Endothelial cell of umbilical vein (primary cell): ENCODE measurements at regions not wholly inside any gene's neighbourhood (a gene's known extent, or its start where the extent isn't known, plus 50 kb on each side); places are given as distances from the start of the nearest gene placed in this dataset.

Source experiments
- BruUV-seq: library from RNA; stranded (reverse); fragments of 400-500 nt; replicated peaks from 2 replicates; lab custom pipeline; 2021; lab: Mats Ljungman, UMichigan
- CTCF ChIA-PET: fragments of 300-600, 350-600 bp; sonication (Branson Sonifier 250); formaldehyde crosslinking; loops from one replicate; lab custom pipeline; 2021; ENCODE audit warnings: antibody characterized with exemption, inconsistent platforms; lab: Charles Lee
- POLR2A ChIA-PET: fragments of 300-600, 350-600 bp; sonication (Branson Sonifier 250); formaldehyde crosslinking; loops from one replicate; lab custom pipeline; 2021; ENCODE audit warnings: antibody characterized with exemption, inconsistent platforms; lab: Charles Lee
- DNase-seq: peaks from one replicate; pipeline ENCODE4 v3.0.0-alpha.2; 2011; ENCODE audit warnings: low read depth, low spot score
- FAIRE-seq: peaks from 2 replicates; lab custom pipeline; 2011; peaks lifted over from hg19 to GRCh38; lab: Jason Lieb, UNC
- H2AFZ ChIP-seq: 2 replicates; pipeline ENCODE4 v1.6.0; 2012; ENCODE audit warnings: low read depth, low read length, control low read depth, inconsistent platforms
- H3K27ac ChIP-seq: 2 replicates; pipeline ENCODE4 v1.5.1; 2011; ENCODE audit warnings: low read depth, mild to moderate bottlenecking, control low read depth, low read length, moderate library complexity; ENCODE audit not compliant: insufficient read depth
- H3K27me3 ChIP-seq, 2 experiments: 2 replicates each; pipeline versions ENCODE4 v1.6.0 to v1.6.1; 2011; ENCODE audit warnings: low read length in 2 of 2, mixed read lengths in 1 of 2; ENCODE audit not compliant: control insufficient read depth in 2 of 2, insufficient read depth in 2 of 2
- H3K36me3 ChIP-seq, 2 experiments: 2 replicates in 1 of 2; 3 replicates in 1 of 2; pipeline ENCODE4 v1.5.1; 2011; ENCODE audit warnings: low read length in 2 of 2, mild to moderate bottlenecking in 1 of 2, moderate library complexity in 1 of 2; ENCODE audit not compliant: control insufficient read depth in 2 of 2, insufficient read depth in 2 of 2; ENCODE audit errors: extremely low read depth in 1 of 2
- H3K4me1 ChIP-seq: 3 replicates; pipeline ENCODE4 v1.5.1; 2011; ENCODE audit warnings: mild to moderate bottlenecking, low read length; ENCODE audit not compliant: control insufficient read depth, insufficient read depth; ENCODE audit errors: extremely low read depth
- H3K4me2 ChIP-seq: 2 replicates; pipeline ENCODE4 v1.6.1; 2011; ENCODE audit warnings: low read length, control low read depth, mixed read lengths; ENCODE audit not compliant: insufficient read depth
- H3K4me3 ChIP-seq, 3 experiments: fragments of 200-600 bp in 1 of 3; sonication (generic), shearing (Covaris generic) in 1 of 3; replicated peaks in 1 of 3; 2 replicates each; pipeline ENCODE4 v1.5.1; 2011 to 2016; ENCODE audit warnings: control low read depth in 3 of 3, low read length in 3 of 3, mild to moderate bottlenecking in 2 of 3, inconsistent platforms in 1 of 3, low read depth in 1 of 3, moderate library complexity in 1 of 3; ENCODE audit not compliant: insufficient read depth in 1 of 3
- H3K79me2 ChIP-seq: 2 replicates; pipeline ENCODE4 v1.6.0; 2012; ENCODE audit warnings: low read length, inconsistent platforms; ENCODE audit not compliant: control insufficient read depth, insufficient read depth
- H3K9ac ChIP-seq: replicated peaks from 2 replicates; pipeline ENCODE3; 2011; ENCODE audit warnings: low read length, control low read depth; ENCODE audit not compliant: insufficient read depth; ENCODE audit errors: extremely low read depth
- H3K9me1 ChIP-seq: replicated peaks from 3 replicates; pipeline ENCODE4 v1.6.0; 2011; ENCODE audit warnings: mild to moderate bottlenecking, low read length; ENCODE audit not compliant: control insufficient read depth, insufficient read depth; ENCODE audit errors: extremely low read depth
- H3K9me3 ChIP-seq: replicated peaks from 2 replicates; pipeline ENCODE4 v1.5.1; 2012; ENCODE audit warnings: low read length, inconsistent platforms; ENCODE audit not compliant: control insufficient read depth, insufficient read depth
- H4K20me1 ChIP-seq: replicated peaks from 2 replicates; pipeline ENCODE3; 2011; ENCODE audit warnings: mild to moderate bottlenecking, low read length; ENCODE audit not compliant: control insufficient read depth, insufficient read depth; ENCODE audit errors: extremely low read depth
- GATA2 ChIP-seq: IDR thresholded peaks from 2 replicates; pipeline ENCODE4 v1.7.0; 2011; ENCODE audit warnings: low read depth, mild to moderate bottlenecking, moderate library complexity, mixed read lengths, low read length; ENCODE audit not compliant: insufficient read length, insufficient read depth
- JUN ChIP-seq: IDR thresholded peaks from 2 replicates; pipeline ENCODE4 v1.6.1; 2011; ENCODE audit warnings: borderline replicate concordance, low read depth; ENCODE audit not compliant: insufficient read length, insufficient read depth
- dilution Hi-C: fragments of 300-500 bp; cut with MboI; formaldehyde crosslinking; loops from one replicate; pipeline ENCODE4 v1.15.0; 2019; ENCODE audit warnings: low sequenced_read_pairs; ENCODE audit not compliant: extremely low pct_ligation_motif_present
- intact Hi-C: fragments of 100-400 bp; cut with micrococcal nuclease; formaldehyde crosslinking; loops from one replicate; pipeline ENCODE4 v1.10.0; 2022
- TF ChIP-seq, protein P1 (sequence below), 2 donors: IDR thresholded peaks; 1 replicate in 1 of 2; 2 replicates in 1 of 2; pipeline ENCODE4 v1.5.1; 2011; ENCODE audit warnings: low read length in 2 of 2, mild to moderate bottlenecking in 2 of 2, moderate library complexity in 2 of 2, control low read depth in 1 of 2, inconsistent platforms in 1 of 2, low read depth in 1 of 2; ENCODE audit not compliant: insufficient read depth in 1 of 2; ENCODE audit errors: extremely low read depth in 1 of 2

DNA sequence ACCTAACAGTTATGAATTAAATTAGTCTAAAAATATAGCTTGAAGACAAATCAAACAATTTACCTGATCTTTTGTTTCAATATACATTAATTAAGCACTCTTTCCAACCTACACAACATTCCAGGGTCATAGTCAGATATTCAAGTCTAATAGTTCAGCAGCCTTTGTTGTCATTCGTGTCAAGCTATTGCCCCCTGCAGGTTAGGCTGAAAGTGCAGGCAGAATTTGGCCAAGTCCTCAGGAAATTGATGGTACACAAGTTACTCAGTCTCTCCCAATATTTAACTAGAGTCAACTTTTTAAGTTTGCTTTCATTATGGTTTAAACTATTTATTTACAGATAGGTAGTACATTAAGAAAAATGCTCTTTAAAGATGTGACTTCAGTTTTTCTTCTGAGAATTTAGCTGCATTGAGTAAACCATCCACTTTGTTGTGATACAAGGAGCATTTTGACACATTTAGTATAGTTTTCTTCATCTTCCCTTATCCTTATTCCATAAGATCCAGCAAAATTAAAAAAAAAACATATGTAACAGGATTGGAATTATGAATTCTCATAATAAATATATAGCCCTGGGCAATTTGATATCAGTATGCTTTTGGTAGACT, 130.3 kb upstream of the DPYD start:
- H3K4me1 ChIP-seq = peaks cover 40% of the 10 kb centered on the region
- dilution Hi-C loops (no loop called here), intact Hi-C loops (loop anchor here (1.0 to 10.0 kb wide), 10 partner anchors 49 to 1814 kb away; partner anchors contain the start of gene SNX7)
- no peaks in the 10 kb centered on the region for H3K36me3 ChIP-seq
- POLR2A ChIA-PET = no interaction called here
- H3K9me1 ChIP-seq = no peaks in the 10 kb centered on the region
- no peak overlapping the region for H3K4me3 ChIP-seq
- no peaks in the 10 kb centered on the region for H3K27me3 ChIP-seq
- H2AFZ ChIP-seq = no peak overlapping the region
- DNase-seq (peak; percentile 85), FAIRE-seq (peak; percentile 70)
- CTCF ChIA-PET = interaction anchor here (0.7 to 6.7 kb wide), 16 partner anchors 9 to 1087 kb away, joined by 3 to 126 read pairs (median 3); no protein-coding TSS in a partner anchor
- H4K20me1 ChIP-seq = no peaks in the 10 kb centered on the region
- H3K9me3 ChIP-seq = no peaks in the 10 kb centered on the region
- no peak overlapping the region for H3K4me2 ChIP-seq
- peaks cover 2% of the 10 kb centered on the region for H3K79me2 ChIP-seq
- no TSS peak for BruUV-seq
- H3K27ac ChIP-seq = no peak overlapping the region
- H3K9ac ChIP-seq = no peak overlapping the region
- TF ChIP-seq JUN (no peak), GATA2 (no peak)
- TF ChIP-seq, protein P1, sequence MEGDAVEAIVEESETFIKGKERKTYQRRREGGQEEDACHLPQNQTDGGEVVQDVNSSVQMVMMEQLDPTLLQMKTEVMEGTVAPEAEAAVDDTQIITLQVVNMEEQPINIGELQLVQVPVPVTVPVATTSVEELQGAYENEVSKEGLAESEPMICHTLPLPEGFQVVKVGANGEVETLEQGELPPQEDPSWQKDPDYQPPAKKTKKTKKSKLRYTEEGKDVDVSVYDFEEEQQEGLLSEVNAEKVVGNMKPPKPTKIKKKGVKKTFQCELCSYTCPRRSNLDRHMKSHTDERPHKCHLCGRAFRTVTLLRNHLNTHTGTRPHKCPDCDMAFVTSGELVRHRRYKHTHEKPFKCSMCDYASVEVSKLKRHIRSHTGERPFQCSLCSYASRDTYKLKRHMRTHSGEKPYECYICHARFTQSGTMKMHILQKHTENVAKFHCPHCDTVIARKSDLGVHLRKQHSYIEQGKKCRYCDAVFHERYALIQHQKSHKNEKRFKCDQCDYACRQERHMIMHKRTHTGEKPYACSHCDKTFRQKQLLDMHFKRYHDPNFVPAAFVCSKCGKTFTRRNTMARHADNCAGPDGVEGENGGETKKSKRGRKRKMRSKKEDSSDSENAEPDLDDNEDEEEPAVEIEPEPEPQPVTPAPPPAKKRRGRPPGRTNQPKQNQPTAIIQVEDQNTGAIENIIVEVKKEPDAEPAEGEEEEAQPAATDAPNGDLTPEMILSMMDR (IDR thresholded peaks at IDR 0.05; ENCODE audit: extremely low read depth in 1 of 2, insufficient read depth in 1 of 2, low read depth in 1 of 2, low read length in 2 of 2) = peak; percentile 79 to 88
